ENCODE measurements at regions not wholly inside any gene's neighbourhood (a gene's known extent, or its start where the extent isn't known, plus 50 kb on each side); places are given as distances from the start of the nearest gene placed in this dataset.

GRCh38 chr5:20497356-20497755 lies 509.4 kb upstream of the CDH18 start:
- Histone ChIP-seq H3K27ac (no peak overlapping the region), H3K4me3 (no peak overlapping the region), H3K36me3 (no peaks in the 10 kb centered on the region), H3K9me3 (no peaks in the 10 kb centered on the region), H3K27me3 (no peaks in the 10 kb centered on the region), H3K4me1 (no peaks in the 10 kb centered on the region)
- intact Hi-C loops (cut with DNase I; ENCODE audit: low total_unique reads) (no loop called here), in situ Hi-C loops (cut with MboI; ENCODE audit: low pct_ligation_motif_present in 1 of 4, low pct_unique_long_range_greater_than_20kb in 1 of 4, low sequenced_read_pairs in 3 of 4) (no loop called here)
- no peak for TF ChIP-seq POLR2A (IDR thresholded peaks at IDR 0.05)
- no peak for TF ChIP-seq EP300 (IDR thresholded peaks at IDR 0.05; ENCODE audit: low read depth)
- TF ChIP-seq POLR2AphosphoS5 (IDR thresholded peaks at IDR 0.05), result no peak
- no peak for TF ChIP-seq CTCF (IDR thresholded peaks at IDR 0.05)
- WGBS, 2 donors (ENCODE audit: low coverage in 1 of 2), result 44 to 59% methylated on average over 2 of the region's 2 CpGs
- DNase-seq, result no peak

GRCh38 chr5:20494706-20495105 lies 506.7 kb upstream of the CDH18 start:
- DNase-seq, result no peak
- no peaks in the 10 kb centered on the region for H3K36me3 ChIP-seq
- 86 to 88% methylated on average over 5 of the region's 5 CpGs for WGBS, 2 donors (ENCODE audit: low coverage in 1 of 2)
- H3K9me3 ChIP-seq, result no peaks in the 10 kb centered on the region
- intact Hi-C loops (cut with DNase I; ENCODE audit: low total_unique reads) (no loop called here), in situ Hi-C loops (cut with MboI; ENCODE audit: low pct_ligation_motif_present in 1 of 4, low pct_unique_long_range_greater_than_20kb in 1 of 4, low sequenced_read_pairs in 3 of 4) (no loop called here)
- H3K4me1 ChIP-seq, result no peaks in the 10 kb centered on the region
- no peak overlapping the region for H3K27ac ChIP-seq
- no peak overlapping the region for H3K4me3 ChIP-seq
- TF ChIP-seq POLR2AphosphoS5 (IDR thresholded peaks at IDR 0.05), result no peak
- TF ChIP-seq CTCF (IDR thresholded peaks at IDR 0.05), result no peak
- no peak for TF ChIP-seq POLR2A (IDR thresholded peaks at IDR 0.05)
- no peak for TF ChIP-seq EP300 (IDR thresholded peaks at IDR 0.05; ENCODE audit: low read depth)
- H3K27me3 ChIP-seq, result no peaks in the 10 kb centered on the region

- H3K4me3 ChIP-seq, result no peak overlapping the region
- 40 to 60% methylated on average over 2 to 4 of the region's 4 CpGs for WGBS, 2 donors (ENCODE audit: low coverage in 1 of 2)
- H3K36me3 ChIP-seq, result no peaks in the 10 kb centered on the region
- in situ Hi-C loops (cut with MboI; ENCODE audit: low pct_ligation_motif_present in 1 of 4, low pct_unique_long_range_greater_than_20kb in 1 of 4, low sequenced_read_pairs in 3 of 4) (no loop called here), intact Hi-C loops (cut with DNase I; ENCODE audit: low total_unique reads) (no loop called here)
- DNase-seq, result no peak
- no peaks in the 10 kb centered on the region for H3K4me1 ChIP-seq
- TF ChIP-seq POLR2A (IDR thresholded peaks at IDR 0.05) (no peak), POLR2AphosphoS5 (IDR thresholded peaks at IDR 0.05) (no peak), EP300 (IDR thresholded peaks at IDR 0.05; ENCODE audit: low read depth) (no peak), CTCF (IDR thresholded peaks at IDR 0.05) (no peak)
- H3K27ac ChIP-seq, result no peak overlapping the region
- no peaks in the 10 kb centered on the region for H3K27me3 ChIP-seq
- no peaks in the 10 kb centered on the region for H3K9me3 ChIP-seq
These were observed 498.8 kb upstream of the CDH18 start for GRCh38 chr5:20486826-20487225.

GRCh38 chr5:20476016-20476415 lies 488.0 kb upstream of the CDH18 start:
- TF ChIP-seq POLR2A (IDR thresholded peaks at IDR 0.05) (no peak), CTCF (IDR thresholded peaks at IDR 0.05) (no peak)
- DNase-seq, result no peak
- no peak overlapping the region for H3K27ac ChIP-seq
- H3K36me3 ChIP-seq, result no peaks in the 10 kb centered on the region
- 56 to 88% methylated on average over 1 of the region's 1 CpG for WGBS, 2 donors (ENCODE audit: low coverage in 1 of 2)
- no peaks in the 10 kb centered on the region for H3K27me3 ChIP-seq
- H3K4me3 ChIP-seq, result no peak overlapping the region
- intact Hi-C loops (cut with DNase I; ENCODE audit: low total_unique reads), result no loop called here
- H3K9me3 ChIP-seq, result no peaks in the 10 kb centered on the region
- in situ Hi-C loops (cut with MboI; ENCODE audit: low pct_ligation_motif_present in 1 of 4, low pct_unique_long_range_greater_than_20kb in 1 of 4, low sequenced_read_pairs in 3 of 4), result no loop called here
- H3K4me1 ChIP-seq, result no peaks in the 10 kb centered on the region

Data from transverse colon (tissue), 4 donors.